ENCODE measurements at regions not wholly inside any gene's neighbourhood (a gene's known extent, or its start where the extent isn't known, plus 50 kb on each side); places are given as distances from the start of the nearest gene placed in this dataset.

GRCh38 chr3:106305882-106306435, 437.1 kb upstream of the CBLB start:
- no peak for TF ChIP-seq CTCF (IDR thresholded peaks at IDR 0.05 in 4 of 5, conservative IDR thresholded peaks at IDR 0.05 in 1 of 5)
- no peak for TF ChIP-seq POLR2A (IDR thresholded peaks at IDR 0.05)
